Natural killer cell treated with Interleukin-12 subunit alpha and Interleukin-12 subunit beta and Interleukin-15 and Interleukin-18, amount 100 ng/mL, for 72 hours (primary cell): ENCODE measurements at regions not wholly inside any gene's neighbourhood (a gene's known extent, or its start where the extent isn't known, plus 50 kb on each side); places are given as distances from the start of the nearest gene placed in this dataset.
A peak's percentile ranks its signal among the peaks of the same experiment; 100 is the strongest.

Experiments used
- ATAC-seq, 2 donors: fragments of 150-1000 bp; cut with Tn5 transposase in 1 of 2; sonication (Bioruptor Pico), chemical (Tn5 transposase) in 1 of 2; 2 replicates each; pipeline ENCODE4 v1.10.0; 2021
- DNase-seq: peaks from one replicate; pipeline ENCODE4 v3.0.0; 2022; ENCODE audit warnings: low spot score
- H3K27ac Mint-ChIP-seq, 2 donors: 1 replicate in 1 of 2; 2 replicates in 1 of 2; pipeline ENCODE4 v1.8.0; 2022; ENCODE audit warnings: mixed read lengths in 2 of 2, mild to moderate bottlenecking in 1 of 2, moderate library complexity in 1 of 2
- H3K27me3 Mint-ChIP-seq, 2 donors: 1 replicate in 1 of 2; 2 replicates in 1 of 2; pipeline ENCODE4 v1.8.0; 2022; ENCODE audit warnings: mixed read lengths in 2 of 2
- H3K36me3 Mint-ChIP-seq: one replicate; pipeline ENCODE4 v1.8.0; 2022; ENCODE audit warnings: mixed read lengths
- H3K4me1 Mint-ChIP-seq, 2 donors: 1 replicate in 1 of 2; 2 replicates in 1 of 2; pipeline ENCODE4 v1.8.0; 2022; ENCODE audit warnings: low read depth in 2 of 2, mixed read lengths in 2 of 2, mild to moderate bottlenecking in 1 of 2
- H3K4me3 Mint-ChIP-seq: one replicate; pipeline ENCODE4 v1.8.0; 2022; ENCODE audit warnings: mixed read lengths
- H3K9me3 Mint-ChIP-seq: 2 replicates; pipeline ENCODE4 v1.8.0; 2022; ENCODE audit warnings: mixed read lengths

GRCh38 chr21:28746166-28746565 is 246.5 kb downstream of the LTN1 start:
- Mint-ChIP-seq H3K27me3 (no peaks in the 10 kb centered on the region), H3K4me3 (no peak overlapping the region), H3K27ac (no peak overlapping the region), H3K4me1 (peaks cover 0 to 9% of the 10 kb centered on the region in 2 donors), H3K36me3 (no peaks in the 10 kb centered on the region), H3K9me3 (no peaks in the 10 kb centered on the region)
- ATAC-seq (no peak), DNase-seq (no peak)

GRCh38 chr21:28745131-28746016 is 247.3 kb downstream of the LTN1 start:
- Mint-ChIP-seq H3K4me1 (peaks cover 0 to 12% of the 10 kb centered on the region in 2 donors), H3K27ac (no peak overlapping the region), H3K36me3 (no peaks in the 10 kb centered on the region), H3K27me3 (no peaks in the 10 kb centered on the region), H3K4me3 (no peak overlapping the region), H3K9me3 (no peaks in the 10 kb centered on the region)
- DNase-seq (peak; percentile 73), ATAC-seq (peak; percentile 82 to 88)

- no peaks in the 10 kb centered on the region for H3K36me3 Mint-ChIP-seq
- ATAC-seq = no peak
- no peaks in the 10 kb centered on the region for H3K27me3 Mint-ChIP-seq
- no peak for DNase-seq
- no peak overlapping the region for H3K4me3 Mint-ChIP-seq
- no peaks in the 10 kb centered on the region for H3K9me3 Mint-ChIP-seq
- H3K27ac Mint-ChIP-seq = no peak overlapping the region
- H3K4me1 Mint-ChIP-seq = peaks cover 6 to 17% of the 10 kb centered on the region in 2 donors
Measured at GRCh38 chr21:28743723-28744122, 249.0 kb downstream of the LTN1 start.

- ATAC-seq (no peak), DNase-seq (no peak)
- H3K27ac Mint-ChIP-seq = no peak overlapping the region
- H3K27me3 Mint-ChIP-seq = no peaks in the 10 kb centered on the region
- peaks cover 12 to 22% of the 10 kb centered on the region in 2 donors for H3K4me1 Mint-ChIP-seq
- H3K4me3 Mint-ChIP-seq = no peak overlapping the region
- no peaks in the 10 kb centered on the region for H3K36me3 Mint-ChIP-seq
- H3K9me3 Mint-ChIP-seq = no peaks in the 10 kb centered on the region
Measured at GRCh38 chr21:28742527-28742926, 250.2 kb downstream of the LTN1 start.

GRCh38 chr21:28740125-28740524 is 252.6 kb downstream of the LTN1 start:
- H3K9me3 Mint-ChIP-seq = no peaks in the 10 kb centered on the region
- no peak for ATAC-seq
- no peak overlapping the region for H3K27ac Mint-ChIP-seq
- H3K36me3 Mint-ChIP-seq = no peaks in the 10 kb centered on the region
- H3K27me3 Mint-ChIP-seq = no peaks in the 10 kb centered on the region
- DNase-seq = no peak
- no peak overlapping the region for H3K4me3 Mint-ChIP-seq
- H3K4me1 Mint-ChIP-seq = peaks cover 12 to 25% of the 10 kb centered on the region in 2 donors

GRCh38 chr21:28738882-28739281 is 253.8 kb downstream of the LTN1 start:
- Mint-ChIP-seq H3K27me3 (no peaks in the 10 kb centered on the region), H3K27ac (peak overlapping the region; percentile 43 to 56), H3K4me3 (peak overlapping the region; percentile 74), H3K4me1 (peaks cover 12 to 26% of the 10 kb centered on the region in 2 donors), H3K36me3 (no peaks in the 10 kb centered on the region), H3K9me3 (no peaks in the 10 kb centered on the region)
- no peak for DNase-seq
- ATAC-seq = peak in 1 of 2 donors; percentile 78

GRCh38 chr21:28738420-28738704 is 254.3 kb downstream of the LTN1 start:
- peaks cover 12 to 28% of the 10 kb centered on the region in 2 donors for H3K4me1 Mint-ChIP-seq
- peak overlapping the region in 1 of 2 donors; percentile 56 for H3K27ac Mint-ChIP-seq
- H3K36me3 Mint-ChIP-seq = no peaks in the 10 kb centered on the region
- no peak for ATAC-seq
- H3K9me3 Mint-ChIP-seq = no peaks in the 10 kb centered on the region
- peak overlapping the region; percentile 74 for H3K4me3 Mint-ChIP-seq
- DNase-seq = no peak
- H3K27me3 Mint-ChIP-seq = no peaks in the 10 kb centered on the region

GRCh38 chr21:28737674-28738419 is 254.8 kb downstream of the LTN1 start:
- no peak for DNase-seq
- Mint-ChIP-seq H3K27ac (no peak overlapping the region), H3K36me3 (no peaks in the 10 kb centered on the region), H3K27me3 (no peaks in the 10 kb centered on the region), H3K9me3 (no peaks in the 10 kb centered on the region), H3K4me3 (no peak overlapping the region), H3K4me1 (peaks cover 12 to 26% of the 10 kb centered on the region in 2 donors)
- ATAC-seq = no peak

- H3K4me1 Mint-ChIP-seq = peaks cover 19 to 33% of the 10 kb centered on the region in 2 donors
- no peak overlapping the region for H3K4me3 Mint-ChIP-seq
- H3K36me3 Mint-ChIP-seq = no peaks in the 10 kb centered on the region
- ATAC-seq (no peak), DNase-seq (no peak)
- H3K27ac Mint-ChIP-seq = no peak overlapping the region
- no peaks in the 10 kb centered on the region for H3K27me3 Mint-ChIP-seq
- no peaks in the 10 kb centered on the region for H3K9me3 Mint-ChIP-seq
Measured at GRCh38 chr21:28734522-28735175, 258.0 kb downstream of the LTN1 start.

- no peak overlapping the region for H3K4me3 Mint-ChIP-seq
- no peaks in the 10 kb centered on the region for H3K27me3 Mint-ChIP-seq
- H3K27ac Mint-ChIP-seq = no peak overlapping the region
- DNase-seq (no peak), ATAC-seq (no peak)
- peaks cover 7 to 20% of the 10 kb centered on the region in 2 donors for H3K4me1 Mint-ChIP-seq
- no peaks in the 10 kb centered on the region for H3K36me3 Mint-ChIP-seq
- no peaks in the 10 kb centered on the region for H3K9me3 Mint-ChIP-seq
Measured at GRCh38 chr21:28731700-28732321, 260.9 kb downstream of the LTN1 start.

GRCh38 chr21:28729887-28730286 is 262.8 kb downstream of the LTN1 start:
- Mint-ChIP-seq H3K9me3 (no peaks in the 10 kb centered on the region), H3K36me3 (no peaks in the 10 kb centered on the region), H3K4me1 (peaks cover 7 to 17% of the 10 kb centered on the region in 2 donors), H3K27ac (no peak overlapping the region), H3K4me3 (no peak overlapping the region), H3K27me3 (no peaks in the 10 kb centered on the region)
- DNase-seq (no peak), ATAC-seq (no peak)

GRCh38 chr21:28727809-28728208 is 264.9 kb downstream of the LTN1 start:
- no peaks in the 10 kb centered on the region for H3K36me3 Mint-ChIP-seq
- no peak for DNase-seq
- no peaks in the 10 kb centered on the region for H3K27me3 Mint-ChIP-seq
- no peaks in the 10 kb centered on the region for H3K9me3 Mint-ChIP-seq
- H3K4me3 Mint-ChIP-seq = no peak overlapping the region
- ATAC-seq = no peak
- no peak overlapping the region for H3K27ac Mint-ChIP-seq
- H3K4me1 Mint-ChIP-seq = peaks cover 7 to 14% of the 10 kb centered on the region in 2 donors

- no peak for DNase-seq
- H3K27ac Mint-ChIP-seq = no peak overlapping the region
- H3K27me3 Mint-ChIP-seq = no peaks in the 10 kb centered on the region
- no peak overlapping the region for H3K4me3 Mint-ChIP-seq
- H3K9me3 Mint-ChIP-seq = no peaks in the 10 kb centered on the region
- no peak for ATAC-seq
- no peaks in the 10 kb centered on the region for H3K36me3 Mint-ChIP-seq
- peaks cover 0 to 5% of the 10 kb centered on the region in 2 donors for H3K4me1 Mint-ChIP-seq
Measured at GRCh38 chr21:28725396-28725795, 267.3 kb downstream of the LTN1 start.
